GM21529 (cell line): ENCODE measurements at regions not wholly inside any gene's neighbourhood (a gene's known extent, or its start where the extent isn't known, plus 50 kb on each side); places are given as distances from the start of the nearest gene placed in this dataset.
"Not testable (repeated sequence)": the region's sequence is repeated elsewhere in the genome, so short reads cannot be mapped to it uniquely, and the experiment has no call there.

Experiments used
- ATAC-seq: cut with Tn5 transposase; IDR thresholded peaks from one replicate; pipeline ENCODE4 v1.9.1; 2021; ENCODE audit not compliant: unreplicated experiment

DNA sequence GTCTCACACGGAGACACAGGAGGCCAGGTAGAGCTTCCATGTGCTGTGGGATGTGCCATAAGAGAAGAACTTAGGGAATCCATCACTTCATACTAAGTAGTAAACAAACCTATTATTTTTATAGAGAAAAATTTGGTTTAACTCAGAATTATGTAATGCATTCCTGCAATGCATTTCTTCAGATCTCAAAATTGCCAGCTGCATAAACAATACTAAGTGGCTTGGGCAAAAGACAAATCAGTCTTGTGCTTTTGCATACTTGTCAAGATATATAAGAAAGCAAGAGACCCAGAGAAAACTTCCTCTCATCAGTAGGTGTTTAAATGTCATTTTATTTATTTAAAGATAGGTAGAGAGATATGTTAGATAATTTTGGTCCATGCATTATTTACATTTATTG, 382.1 kb upstream of the CTSO start:
- ATAC-seq = no peak

DNA sequence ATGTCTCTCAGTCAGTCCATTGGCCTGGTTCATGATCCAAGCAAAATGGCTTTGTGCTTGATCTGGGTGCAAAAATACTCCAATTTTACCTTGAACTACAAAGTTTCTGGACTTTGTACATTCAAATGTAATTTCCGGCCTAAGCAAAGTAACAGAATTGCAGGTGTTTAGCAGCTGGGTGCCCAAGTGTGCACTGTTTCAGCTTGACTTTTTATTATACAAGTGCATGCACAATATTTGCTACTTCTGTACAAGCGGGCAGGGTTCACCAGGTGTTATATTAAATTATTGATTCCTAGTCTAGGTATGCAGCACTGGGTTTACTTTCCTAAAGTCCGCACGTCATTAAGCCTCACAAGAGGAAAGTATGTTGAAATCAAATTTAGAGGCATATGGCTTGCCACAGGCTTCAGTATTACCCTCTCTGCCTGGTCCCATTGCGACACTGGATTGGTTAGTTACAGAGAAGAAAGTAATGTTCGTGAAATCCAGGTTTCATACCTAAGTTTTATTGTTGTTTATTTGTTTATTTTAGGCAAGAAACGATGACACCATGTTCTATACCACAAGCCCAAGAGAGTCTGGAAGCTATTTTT, 376.9 kb upstream of the CTSO start:
- ATAC-seq = no peak

DNA sequence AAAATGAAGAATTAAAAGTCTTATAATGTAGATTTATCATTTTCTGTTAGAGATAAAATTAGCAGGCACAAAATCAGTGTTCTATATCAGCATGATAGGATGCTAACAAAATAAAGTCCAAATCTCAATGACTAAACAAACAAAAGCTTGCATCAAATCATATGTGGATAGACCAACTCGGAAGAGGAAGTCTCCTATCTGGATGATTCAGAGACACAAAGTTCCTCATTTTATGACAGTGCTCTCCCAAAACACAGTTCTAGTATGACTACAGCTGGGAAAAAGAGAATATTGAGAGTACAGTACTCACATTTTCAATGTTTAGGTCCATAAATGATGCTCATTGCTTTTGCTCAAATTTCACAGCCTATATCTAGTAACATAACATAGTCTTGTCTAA, 376.1 kb upstream of the CTSO start:
- ATAC-seq = no peak

DNA sequence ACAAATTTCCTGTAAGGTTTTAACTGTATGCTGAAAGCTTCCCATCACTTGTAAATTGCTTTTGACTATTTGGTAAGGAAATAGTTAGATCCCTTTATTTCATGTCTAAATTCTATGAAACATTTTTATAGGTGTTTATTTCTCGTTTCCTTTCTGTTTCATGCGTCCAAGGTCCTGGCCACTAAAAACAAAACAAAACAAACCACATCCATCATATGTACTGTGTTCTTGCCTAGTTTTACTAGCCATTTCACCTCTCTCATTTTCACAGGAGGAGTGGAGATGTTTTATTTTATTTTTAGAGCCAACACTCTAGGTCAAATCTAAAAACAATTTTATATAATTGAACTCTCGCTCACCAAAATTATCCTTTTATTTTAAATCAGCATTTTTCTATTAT, 375.2 kb upstream of the CTSO start:
- ATAC-seq = no peak

DNA sequence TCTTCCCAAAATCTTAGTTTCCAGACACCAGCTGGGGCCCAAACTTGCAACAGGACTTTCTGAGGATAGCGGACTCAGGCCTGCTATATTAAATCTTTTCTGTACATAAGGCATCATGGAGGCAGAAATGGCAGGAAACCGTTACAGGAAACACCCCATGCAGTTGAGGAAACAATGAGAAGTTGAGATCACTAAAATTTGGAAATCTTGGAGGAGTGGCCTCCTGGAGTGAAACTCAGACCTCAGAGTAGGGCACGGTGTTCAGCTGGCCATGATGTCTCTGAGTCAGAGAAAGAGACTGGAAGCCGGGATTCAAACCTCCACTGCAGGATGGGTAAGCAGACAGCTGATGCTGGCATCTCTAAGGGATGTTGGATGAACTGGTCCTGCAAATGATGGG, 372.6 kb upstream of the CTSO start:
- no peak for ATAC-seq

DNA sequence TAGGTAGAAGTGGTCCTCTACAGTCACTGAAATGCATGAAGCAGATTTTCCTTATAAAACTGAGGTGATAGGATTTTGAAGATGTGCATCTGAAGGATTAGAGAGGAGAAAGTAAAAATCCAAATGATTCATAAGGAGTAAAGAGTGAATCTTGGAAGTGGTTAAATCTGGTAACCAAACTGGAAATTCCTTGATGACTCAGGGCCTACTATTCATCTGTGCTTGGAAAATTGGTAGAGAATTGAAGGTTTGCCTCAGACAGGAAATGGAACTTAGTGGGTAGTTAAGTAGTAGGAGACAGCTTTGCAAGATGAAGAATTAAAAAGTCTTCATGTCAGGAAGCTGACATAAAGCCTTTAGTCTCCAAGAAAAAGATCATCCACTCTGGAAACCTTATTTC, 368.9 kb upstream of the CTSO start:
- no peak for ATAC-seq

DNA sequence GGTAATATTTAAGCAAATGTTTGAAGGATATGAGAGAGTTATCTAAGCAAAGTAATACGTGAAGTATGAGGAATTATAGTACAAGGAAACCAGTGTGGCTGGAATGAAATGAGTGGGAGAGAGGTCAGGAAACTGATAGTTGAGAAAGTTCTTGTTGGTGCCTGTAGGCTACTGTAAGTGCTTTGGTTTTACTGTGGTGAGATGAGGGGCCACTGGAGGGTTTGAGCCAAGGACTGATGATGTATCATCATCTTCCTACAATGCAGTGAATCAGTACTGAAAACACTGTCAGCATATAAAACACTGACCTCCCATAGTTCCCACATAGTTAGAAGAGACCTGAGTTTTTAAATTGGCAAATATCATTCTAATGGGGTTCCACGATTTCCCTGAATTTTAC, 367.5 kb upstream of the CTSO start:
- ATAC-seq = no peak

DNA sequence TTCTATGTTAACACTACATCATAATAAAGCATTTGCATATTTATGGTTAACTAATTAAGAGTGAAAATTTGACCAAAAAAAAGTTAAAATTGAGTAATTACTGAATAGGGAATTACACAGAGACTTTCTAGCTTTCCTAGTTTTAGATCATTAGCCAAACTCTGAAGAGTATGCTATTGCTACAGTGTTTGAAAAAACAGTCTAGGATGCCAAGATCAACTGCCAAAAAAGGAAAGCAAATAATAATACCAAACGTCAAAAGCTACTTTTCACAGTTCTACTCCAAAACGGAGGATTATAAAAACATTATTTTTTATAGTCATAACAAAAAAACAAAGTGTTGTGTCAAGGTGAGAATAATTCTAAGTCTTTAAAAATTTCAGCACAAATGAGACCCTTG, 359.8 kb upstream of the CTSO start:
- ATAC-seq = no peak

DNA sequence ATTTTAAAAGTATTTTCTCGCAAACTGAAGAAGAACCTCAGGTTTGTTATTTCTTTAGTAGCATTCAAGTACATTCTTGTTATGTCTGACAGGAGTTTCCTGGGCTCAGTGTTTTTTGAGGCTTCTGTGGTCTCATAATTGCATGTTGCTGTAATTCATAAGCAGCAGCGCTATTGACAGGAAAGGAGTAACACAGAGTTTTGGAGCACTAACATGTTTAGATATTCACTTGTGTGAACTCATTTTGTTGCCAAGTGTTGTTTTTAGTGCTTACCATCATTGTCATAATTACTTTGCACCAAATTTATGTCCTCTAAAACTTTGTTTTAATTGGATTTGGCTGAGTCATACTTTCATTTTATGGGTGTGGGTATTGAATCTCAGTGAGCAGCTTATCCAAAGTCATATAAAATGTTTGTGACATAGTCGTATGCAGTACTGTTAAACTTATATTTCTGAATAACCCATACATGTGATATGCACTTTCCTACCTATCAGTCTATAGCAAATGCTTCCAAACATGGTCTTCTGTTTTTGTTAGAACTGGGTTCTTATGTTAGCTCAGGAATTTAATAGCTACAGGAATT, 358.7 kb upstream of the CTSO start:
- no peak for ATAC-seq

DNA sequence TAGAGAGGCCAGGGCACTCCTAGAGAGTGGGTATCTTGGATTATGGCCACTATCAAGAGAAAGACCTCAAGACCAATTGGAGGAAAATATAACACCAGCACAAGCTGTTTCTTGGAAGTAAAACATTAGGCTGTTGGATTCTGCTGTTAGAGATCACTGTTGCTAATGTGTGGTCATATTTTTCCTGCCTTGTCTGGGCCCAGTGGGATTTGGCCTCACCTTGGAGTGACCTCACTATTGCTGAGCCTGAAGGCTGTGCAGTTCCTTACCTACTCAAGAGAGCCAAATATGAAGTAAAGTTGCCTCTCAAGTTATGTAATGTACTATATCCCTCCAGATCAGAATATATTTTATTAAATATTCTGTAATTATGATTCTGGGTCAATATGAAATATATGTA, 355.4 kb upstream of the CTSO start:
- ATAC-seq = no peak

DNA sequence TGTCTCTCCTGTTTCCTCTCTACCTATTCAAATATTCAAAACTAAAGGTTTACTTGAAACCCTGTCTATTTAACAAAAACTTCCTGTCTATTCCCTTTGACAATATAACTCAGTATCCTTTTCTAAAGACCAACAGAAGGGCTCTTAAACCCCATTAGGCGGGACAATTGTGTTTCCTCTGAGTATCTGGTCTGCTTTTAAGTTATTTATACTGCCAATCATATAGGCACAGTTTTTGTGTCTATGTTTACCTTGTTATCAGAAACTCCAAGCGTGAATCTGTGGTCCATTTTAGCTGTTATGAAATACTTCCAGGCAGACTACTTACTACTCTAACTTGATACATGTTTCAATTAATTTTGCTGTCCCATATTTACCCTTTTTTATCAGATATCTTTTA, 350.0 kb upstream of the CTSO start:
- ATAC-seq = no peak

DNA sequence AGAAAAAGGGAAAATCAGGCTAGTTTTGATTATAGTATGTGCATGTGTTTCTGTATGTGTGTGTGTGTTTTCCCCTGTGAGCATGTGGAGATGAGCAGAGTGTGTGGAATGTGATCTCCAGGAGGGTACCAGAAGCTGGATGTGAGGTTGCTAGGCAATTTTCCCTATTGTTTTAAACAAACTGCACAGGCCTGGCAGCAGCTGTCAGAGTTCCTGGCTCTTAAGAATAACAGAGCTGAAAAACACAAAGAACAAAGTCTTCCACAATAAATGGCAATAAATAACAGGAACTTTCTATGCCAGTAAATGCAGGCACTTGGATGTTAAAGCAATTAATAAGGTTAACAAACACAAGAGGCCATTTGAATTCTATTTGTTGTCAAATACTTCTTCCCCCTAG, 344.6 kb upstream of the CTSO start:
- ATAC-seq = no peak

DNA sequence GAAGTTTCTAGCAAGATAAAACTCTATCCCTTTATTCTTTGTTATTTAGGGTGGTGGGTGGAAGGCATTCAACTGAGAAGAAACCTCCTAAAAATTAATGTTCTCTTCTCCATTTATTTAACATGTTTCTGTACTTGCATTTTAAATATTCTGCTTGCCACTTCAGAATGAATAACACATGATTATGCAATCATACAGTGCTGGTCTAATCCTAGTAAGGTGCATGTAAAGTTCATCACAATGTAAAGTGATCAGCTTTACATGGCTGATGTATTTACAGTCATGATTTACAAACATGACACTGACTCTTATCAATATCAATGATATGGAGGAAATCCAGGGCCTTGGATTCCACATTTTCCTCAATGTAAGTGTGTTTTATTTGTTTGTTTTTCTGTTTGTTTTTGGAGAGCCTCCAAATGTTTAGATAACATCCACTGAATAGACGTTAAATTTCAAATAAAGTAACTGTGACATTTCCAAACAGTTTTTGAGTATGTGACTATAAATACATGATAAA, 342.1 kb upstream of the CTSO start:
- no peak for ATAC-seq

DNA sequence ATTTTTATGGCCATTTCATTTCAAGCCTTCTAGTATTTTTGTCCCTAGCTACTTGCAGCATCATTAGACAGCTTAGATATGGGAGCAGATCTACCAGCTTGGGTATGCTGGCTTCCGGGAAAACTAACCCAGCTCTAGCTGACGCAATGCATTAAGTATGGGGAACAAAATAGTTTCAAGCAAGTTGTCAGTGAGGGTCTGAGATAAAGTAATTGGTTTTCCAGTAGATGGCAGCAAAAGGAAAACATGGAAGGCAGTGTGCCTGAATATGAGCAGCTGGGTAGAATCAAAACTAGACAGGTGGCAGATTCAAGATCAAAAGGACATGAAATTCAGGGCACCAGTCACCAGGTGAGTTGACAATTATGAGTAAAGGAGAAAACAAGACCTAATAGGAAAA, 340.9 kb upstream of the CTSO start:
- ATAC-seq = no peak

DNA sequence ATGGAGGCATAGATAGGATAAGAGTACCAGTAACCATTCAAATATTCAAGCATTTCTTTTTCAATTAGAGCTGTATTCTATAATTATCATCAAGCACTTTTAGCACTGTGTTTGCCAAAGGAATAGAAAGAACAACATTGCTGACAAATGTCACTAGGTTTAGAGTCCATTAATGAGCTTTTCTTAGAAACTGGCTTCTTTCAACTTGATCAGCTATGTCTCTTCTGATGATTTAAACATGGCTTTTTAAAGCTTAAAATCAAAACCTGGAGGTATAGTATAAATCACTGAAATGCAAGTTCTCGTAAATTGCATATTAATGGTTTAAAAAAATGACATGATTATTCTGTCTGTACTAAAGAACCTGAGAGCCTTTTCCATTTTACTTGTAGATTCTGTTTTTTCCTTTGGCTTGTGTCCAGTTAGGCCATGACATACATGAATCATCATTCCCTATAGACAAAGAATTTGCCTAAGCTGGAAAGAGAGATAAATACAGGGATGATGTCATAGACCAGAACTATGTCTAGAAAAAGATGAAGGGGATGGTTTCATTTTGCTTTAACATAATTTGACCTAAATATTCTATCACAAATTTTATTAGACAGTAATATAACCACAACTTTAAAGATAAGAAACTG, 340.1 kb upstream of the CTSO start:
- ATAC-seq = no peak

DNA sequence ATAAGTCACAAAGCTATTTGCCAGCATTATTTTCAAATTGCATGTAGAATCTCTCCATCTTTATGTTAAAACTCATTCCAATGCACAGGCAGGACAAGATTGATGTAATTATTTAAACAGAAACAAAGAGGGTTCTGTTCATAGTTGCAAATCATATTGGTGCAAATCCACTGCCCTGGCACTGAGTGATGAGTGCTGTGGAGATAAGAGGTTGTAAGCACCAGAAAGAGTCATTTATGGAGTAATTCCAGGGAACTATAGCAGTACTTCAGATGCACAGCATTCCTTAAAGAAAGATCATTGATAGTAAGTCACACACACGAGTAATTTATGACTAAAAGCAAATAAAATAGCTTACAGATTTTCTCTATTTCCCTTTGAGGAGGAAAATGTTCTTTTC, 337.7 kb upstream of the CTSO start:
- ATAC-seq = no peak

DNA sequence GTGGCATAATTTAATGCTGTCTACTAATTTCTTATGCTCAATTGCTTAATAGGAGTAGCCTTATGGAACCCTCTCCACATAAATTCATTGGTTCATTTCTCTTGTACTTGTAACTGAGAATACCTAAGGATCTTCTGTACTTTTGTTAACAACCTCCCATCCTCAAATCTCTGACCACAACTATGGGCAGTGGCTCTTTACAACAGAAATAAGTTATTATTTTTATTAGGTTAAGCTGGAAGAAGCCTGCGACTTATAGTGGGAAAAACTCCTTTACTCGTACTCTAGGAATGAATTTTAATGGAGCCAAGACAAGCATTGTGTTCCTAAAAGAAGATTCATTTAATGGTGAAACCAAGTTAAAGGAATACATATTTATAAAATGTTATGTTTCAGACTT, 337.1 kb upstream of the CTSO start:
- no peak for ATAC-seq

DNA sequence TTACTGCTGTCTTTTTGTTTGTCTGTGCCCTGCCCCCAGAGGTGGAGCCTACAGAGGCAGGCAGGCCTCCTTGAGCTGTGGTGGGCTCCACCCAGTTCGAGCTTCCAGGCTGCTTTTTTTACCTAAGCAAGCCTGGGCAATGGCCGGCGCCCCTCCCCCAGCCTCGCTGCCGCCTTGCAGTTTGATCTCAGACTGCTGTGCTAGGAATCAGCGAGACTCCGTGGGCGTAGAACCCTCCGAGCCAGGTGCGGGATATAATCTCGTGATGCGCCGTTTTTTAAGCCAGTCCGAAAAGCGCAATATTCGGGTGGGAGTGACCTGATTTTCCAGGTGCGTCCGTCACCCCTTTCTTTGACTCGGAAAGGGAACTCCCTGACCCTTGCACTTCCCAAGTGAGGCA, 336.4 kb upstream of the CTSO start:
- not testable (repeated sequence) for ATAC-seq

DNA sequence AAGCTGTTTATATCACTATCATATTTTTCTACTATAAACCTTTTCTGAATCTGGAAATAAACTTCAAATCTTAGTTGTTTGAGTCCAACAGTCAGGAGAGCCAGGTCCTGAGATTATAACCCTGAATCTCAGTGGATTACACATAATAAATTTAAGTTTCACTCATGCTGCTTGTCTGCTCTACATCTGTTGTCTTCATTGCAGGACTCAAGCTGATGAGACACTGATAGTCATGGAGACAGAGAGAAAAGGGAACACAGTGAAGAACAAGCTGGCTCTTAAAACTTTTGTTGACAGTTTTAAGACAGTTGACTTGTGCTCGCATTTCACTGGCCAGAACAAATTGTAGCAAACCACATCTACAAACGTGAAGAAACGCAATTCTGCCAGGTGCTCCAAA, 327.0 kb upstream of the CTSO start:
- no peak for ATAC-seq

DNA sequence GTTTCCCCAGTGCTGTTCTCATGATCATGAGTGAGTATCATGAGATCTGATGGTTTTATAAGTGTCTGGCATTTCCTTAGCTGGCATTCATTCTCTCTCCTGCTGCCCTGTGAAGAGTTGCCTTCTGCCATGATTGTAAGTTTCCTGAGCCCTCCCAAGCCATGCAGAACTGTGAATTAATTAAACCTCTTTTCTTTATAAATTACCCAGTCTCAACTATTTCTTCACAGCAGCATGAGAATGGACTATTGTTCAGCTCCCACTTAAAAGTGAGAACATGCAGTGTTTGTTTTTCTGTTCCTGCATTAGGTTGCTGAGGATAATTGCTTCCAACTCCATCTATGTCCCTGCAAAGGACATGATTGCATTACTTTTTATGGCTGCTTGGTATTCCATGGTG, 311.7 kb upstream of the CTSO start:
- ATAC-seq = no peak

DNA sequence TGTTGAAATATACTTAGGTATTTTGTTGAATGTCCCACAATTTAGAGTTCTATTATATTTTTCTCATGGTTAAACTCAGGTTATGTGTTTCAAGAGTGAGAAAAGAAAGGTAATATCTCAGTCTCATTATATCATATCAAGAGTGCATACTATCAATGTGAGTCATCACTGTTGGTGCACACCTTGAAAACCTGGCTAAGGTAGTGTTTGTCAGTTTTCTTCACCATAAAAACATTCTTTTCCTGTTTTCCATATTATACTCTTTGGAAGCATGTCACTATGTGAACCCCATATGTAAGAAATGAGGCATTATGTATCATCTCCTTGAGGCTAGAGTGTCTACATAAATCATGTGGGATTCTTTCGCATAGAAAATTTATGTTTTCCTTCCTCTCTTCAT, 307.6 kb upstream of the CTSO start:
- no peak for ATAC-seq

DNA sequence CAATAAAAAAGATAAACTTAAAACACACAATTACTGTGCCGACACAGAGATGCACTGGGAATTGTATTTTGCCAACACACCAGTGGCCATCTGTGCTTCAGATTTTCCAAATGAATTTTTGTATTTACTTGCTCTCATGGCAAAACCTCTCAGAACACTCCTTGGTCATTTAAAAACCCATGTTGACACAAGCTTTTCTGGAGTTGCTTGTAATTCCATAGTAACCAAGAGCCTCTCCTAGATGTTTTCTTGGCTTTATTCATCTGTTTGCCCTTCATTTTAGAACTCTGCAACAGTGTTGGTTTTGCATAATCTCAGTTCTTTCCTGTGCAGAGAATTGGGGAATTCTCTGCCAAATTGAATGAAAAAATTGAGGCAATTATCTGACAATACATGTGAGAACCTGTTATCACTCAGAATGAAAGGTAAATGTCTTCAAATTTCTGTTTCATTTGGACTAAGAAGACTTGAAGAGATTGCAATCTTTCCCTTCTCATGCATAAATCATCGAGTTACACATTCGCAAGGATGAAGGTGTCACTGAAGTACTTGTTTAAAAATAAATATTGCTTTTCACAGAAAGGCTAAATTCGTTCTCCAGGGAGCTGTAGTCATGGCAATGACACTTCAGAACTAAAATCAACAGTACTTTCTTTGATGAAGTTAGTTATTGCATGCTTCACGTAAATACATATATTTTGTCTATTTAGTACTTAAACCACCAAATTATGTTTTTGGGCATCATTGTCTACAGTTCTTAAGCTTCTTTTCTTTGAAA, 301.8 kb upstream of the CTSO start:
- ATAC-seq = no peak
